ENCODE measurements at regions not wholly inside any gene's neighbourhood (a gene's known extent, or its start where the extent isn't known, plus 50 kb on each side); places are given as distances from the start of the nearest gene placed in this dataset.

DNA sequence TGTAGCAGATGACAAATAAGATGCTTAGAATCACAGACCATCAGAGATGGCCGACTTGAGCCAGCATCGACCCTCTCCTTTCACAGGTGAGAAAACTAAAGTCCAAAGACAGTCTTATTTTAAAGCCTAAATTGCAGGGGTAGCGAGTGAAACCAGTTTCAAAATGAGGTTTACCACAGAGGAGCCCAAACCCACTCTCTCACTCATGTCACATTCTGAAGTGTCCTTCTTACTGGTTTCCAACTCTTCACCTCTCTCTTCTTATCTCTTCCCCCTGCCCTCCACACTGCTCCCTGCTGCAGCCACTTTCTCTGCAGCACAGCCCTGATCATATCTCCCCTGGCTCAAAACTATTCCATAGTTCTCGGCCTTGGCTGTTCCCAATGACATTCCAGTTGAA, 57.0 kb upstream of the NID2 start:
- TF ChIP-seq, protein P1, sequence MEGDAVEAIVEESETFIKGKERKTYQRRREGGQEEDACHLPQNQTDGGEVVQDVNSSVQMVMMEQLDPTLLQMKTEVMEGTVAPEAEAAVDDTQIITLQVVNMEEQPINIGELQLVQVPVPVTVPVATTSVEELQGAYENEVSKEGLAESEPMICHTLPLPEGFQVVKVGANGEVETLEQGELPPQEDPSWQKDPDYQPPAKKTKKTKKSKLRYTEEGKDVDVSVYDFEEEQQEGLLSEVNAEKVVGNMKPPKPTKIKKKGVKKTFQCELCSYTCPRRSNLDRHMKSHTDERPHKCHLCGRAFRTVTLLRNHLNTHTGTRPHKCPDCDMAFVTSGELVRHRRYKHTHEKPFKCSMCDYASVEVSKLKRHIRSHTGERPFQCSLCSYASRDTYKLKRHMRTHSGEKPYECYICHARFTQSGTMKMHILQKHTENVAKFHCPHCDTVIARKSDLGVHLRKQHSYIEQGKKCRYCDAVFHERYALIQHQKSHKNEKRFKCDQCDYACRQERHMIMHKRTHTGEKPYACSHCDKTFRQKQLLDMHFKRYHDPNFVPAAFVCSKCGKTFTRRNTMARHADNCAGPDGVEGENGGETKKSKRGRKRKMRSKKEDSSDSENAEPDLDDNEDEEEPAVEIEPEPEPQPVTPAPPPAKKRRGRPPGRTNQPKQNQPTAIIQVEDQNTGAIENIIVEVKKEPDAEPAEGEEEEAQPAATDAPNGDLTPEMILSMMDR (optimal IDR thresholded peaks at IDR 0.05 in 1 of 3, IDR thresholded peaks at IDR 0.05 in 1 of 3, conservative IDR thresholded peaks at IDR 0.05 in 1 of 3; ENCODE audit: extremely low read depth in 1 of 3, insufficient read depth in 2 of 3, low read length in 3 of 3): no peak
- TF ChIP-seq EZH2 (IDR thresholded peaks at IDR 0.05; ENCODE audit: low read length): no peak
